ENCODE measurements at regions not wholly inside any gene's neighbourhood (a gene's known extent, or its start where the extent isn't known, plus 50 kb on each side); places are given as distances from the start of the nearest gene placed in this dataset.
A peak's percentile ranks its signal among the peaks of the same experiment; 100 is the strongest.
"Not testable (repeated sequence)": the region's sequence is repeated elsewhere in the genome, so short reads cannot be mapped to it uniquely, and the experiment has no call there.

DNA sequence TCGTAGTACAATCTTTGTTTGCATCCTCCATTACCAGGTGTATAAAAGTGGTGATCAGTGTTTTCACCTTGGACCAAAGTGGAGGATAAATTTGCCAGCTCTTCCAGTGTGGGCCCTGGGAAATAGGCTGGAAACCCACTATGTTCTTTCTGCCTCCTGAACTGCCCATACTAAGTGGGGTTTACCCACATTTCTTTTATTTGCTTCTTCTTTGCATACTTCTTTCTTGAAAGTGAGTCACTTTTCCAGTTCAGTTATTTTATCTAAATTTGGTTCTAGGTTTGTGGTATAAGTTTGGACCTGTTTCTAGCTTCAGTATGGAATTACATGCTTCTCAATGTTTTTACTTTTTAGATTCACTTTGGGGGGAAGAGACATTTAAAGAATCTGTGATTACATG is 126.2 kb upstream of the ACBD5 start:
- no peak overlapping the region for H3K4me3 ChIP-seq (ENCODE audit: low read depth, low read length)
- no peak for DNase-seq (ENCODE audit: low read depth)
- TF ChIP-seq, protein P1, sequence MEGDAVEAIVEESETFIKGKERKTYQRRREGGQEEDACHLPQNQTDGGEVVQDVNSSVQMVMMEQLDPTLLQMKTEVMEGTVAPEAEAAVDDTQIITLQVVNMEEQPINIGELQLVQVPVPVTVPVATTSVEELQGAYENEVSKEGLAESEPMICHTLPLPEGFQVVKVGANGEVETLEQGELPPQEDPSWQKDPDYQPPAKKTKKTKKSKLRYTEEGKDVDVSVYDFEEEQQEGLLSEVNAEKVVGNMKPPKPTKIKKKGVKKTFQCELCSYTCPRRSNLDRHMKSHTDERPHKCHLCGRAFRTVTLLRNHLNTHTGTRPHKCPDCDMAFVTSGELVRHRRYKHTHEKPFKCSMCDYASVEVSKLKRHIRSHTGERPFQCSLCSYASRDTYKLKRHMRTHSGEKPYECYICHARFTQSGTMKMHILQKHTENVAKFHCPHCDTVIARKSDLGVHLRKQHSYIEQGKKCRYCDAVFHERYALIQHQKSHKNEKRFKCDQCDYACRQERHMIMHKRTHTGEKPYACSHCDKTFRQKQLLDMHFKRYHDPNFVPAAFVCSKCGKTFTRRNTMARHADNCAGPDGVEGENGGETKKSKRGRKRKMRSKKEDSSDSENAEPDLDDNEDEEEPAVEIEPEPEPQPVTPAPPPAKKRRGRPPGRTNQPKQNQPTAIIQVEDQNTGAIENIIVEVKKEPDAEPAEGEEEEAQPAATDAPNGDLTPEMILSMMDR (conservative IDR thresholded peaks at IDR 0.05; ENCODE audit: low read depth, low read length) = no peak

DNA sequence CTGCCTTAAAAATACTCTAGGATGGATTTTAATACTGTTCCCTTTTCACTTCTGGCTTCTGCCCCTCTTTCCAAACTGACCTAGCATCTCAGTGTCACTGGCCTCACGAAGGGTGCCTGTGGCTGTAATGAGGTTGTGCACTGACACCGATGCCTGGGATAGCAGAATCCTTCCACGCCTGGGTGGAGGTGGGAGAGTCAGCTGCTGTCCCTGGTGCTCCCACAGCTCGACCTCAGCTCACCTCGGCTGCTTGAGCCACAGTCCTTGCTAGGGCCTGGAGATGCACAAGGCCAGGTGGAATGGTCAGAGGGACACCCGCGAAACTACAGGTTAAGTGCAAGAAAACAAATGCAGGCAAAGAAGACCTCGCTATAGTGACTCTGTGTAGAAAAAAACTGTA is 123.4 kb upstream of the ACBD5 start:
- no peak overlapping the region for H3K4me3 ChIP-seq (ENCODE audit: low read depth, low read length)
- TF ChIP-seq, protein P1 (conservative IDR thresholded peaks at IDR 0.05; ENCODE audit: low read depth, low read length) = no peak
- DNase-seq (ENCODE audit: low read depth) = no peak

DNA sequence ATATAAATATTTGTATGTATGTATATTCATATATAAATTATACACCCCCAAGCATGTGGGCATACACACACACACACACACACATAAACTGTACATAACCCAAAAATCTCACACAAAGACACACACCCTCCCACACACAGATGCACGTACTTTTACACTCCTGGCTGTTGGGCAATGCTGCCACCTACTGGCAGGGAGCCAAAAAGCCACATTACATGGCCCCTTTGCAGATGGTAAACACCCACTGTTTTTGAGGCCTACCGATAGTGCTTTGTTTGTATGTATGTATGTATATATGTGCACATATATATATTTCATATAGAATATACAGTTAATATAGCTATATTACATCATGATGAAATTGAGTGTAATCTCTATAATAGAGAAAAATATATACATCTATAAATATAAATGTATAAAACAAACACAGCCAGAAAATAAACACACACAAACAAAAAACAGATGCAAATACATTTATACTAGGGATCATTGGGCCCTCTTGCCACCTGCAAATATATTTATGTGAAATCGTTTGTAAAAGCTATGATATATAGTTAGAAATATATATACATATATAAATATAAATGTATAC is 120.1 kb upstream of the ACBD5 start:
- TF ChIP-seq, protein P1 (conservative IDR thresholded peaks at IDR 0.05; ENCODE audit: low read depth, low read length) = peak; percentile 96
- no peak overlapping the region for H3K4me3 ChIP-seq (ENCODE audit: low read depth, low read length)
- peak; percentile 84 for DNase-seq (ENCODE audit: low read depth)

DNA sequence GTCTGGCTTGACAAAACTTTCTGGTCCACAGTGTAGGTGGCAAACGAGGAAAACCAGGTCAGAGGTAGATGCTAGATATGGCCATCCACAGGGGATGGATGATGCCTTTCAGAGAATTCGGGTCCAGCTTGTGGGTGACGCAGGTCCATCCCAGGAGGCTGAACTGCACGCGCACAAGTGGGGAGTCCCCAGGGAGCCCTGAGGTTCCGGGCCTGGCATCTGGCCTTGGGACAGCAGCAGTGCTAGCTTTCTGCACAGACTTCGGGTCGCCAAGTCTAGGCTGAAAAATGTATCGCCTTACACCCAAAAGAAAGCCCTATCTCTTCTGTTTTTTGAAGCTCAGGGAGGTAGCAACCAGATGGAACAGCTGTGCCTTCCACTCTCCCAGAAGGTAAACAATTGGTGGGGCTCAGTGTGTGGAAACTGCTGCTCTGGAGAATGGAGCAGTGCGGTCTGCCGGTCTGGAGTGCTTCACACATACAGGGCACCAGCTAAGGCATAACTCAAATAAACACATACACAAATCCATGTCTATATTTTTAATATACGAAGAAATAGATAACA is 119.3 kb upstream of the ACBD5 start:
- no peak for DNase-seq (ENCODE audit: low read depth)
- TF ChIP-seq, protein P1 (conservative IDR thresholded peaks at IDR 0.05; ENCODE audit: low read depth, low read length) = no peak
- H3K4me3 ChIP-seq (ENCODE audit: low read depth, low read length) = no peak overlapping the region

DNA sequence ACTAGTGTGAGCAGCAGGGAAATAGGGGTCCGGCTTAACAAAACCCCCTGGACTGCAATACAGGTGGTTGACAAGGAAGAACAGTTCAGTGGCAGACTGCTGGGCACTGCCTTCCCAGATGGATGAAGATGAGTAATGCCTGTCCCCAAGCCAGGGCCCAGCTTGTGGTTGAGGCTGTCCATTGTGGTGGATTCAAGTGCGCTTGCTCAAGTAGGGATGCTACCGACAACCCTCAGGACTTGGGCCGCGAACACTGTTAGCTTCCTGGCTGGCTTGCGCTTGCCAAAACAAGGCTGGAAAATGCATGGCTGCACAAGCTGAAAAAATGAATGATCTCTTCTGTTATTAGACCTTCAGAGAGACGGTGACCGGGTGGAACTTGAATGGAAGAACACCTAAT is 116.1 kb upstream of the ACBD5 start:
- TF ChIP-seq, protein P1 (conservative IDR thresholded peaks at IDR 0.05; ENCODE audit: low read depth, low read length) = no peak
- no peak overlapping the region for H3K4me3 ChIP-seq (ENCODE audit: low read depth, low read length)

DNA sequence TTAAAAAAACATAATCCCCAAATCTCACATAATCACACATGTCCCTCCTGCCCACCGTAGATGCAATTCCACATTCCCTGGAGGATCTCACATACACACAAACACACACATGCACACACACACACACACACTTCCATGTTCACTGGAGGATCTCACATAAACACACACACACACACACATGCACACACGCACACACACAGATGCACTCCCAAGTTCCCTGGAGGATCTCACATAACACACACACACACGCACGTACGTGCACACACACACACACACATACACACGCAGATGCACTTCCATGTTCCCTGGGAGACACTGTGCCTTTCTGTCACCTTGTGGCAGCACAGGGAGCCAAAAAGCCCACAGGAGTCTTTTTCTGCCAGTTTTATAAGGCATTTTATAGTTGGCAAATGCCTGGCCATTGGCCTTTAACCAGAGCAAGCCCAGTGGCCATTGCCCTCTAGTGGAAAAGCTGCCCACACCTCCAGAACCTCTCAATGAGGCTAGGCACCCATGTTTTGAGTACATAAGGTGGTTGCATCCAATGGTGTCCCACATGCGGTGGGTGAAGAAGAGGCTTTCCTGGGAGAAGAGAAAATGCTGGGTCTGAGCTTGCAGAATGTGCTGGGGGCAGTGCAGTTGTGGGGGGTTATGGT is 115.4 kb upstream of the ACBD5 start:
- TF ChIP-seq, protein P1 (conservative IDR thresholded peaks at IDR 0.05; ENCODE audit: low read depth, low read length) = no peak
- no peak overlapping the region for H3K4me3 ChIP-seq (ENCODE audit: low read depth, low read length)
- no peak for DNase-seq (ENCODE audit: low read depth)

More for the DNA sequence above, 116.1 kb upstream of the ACBD5 start:
- no peak for DNase-seq (ENCODE audit: low read depth)

DNA sequence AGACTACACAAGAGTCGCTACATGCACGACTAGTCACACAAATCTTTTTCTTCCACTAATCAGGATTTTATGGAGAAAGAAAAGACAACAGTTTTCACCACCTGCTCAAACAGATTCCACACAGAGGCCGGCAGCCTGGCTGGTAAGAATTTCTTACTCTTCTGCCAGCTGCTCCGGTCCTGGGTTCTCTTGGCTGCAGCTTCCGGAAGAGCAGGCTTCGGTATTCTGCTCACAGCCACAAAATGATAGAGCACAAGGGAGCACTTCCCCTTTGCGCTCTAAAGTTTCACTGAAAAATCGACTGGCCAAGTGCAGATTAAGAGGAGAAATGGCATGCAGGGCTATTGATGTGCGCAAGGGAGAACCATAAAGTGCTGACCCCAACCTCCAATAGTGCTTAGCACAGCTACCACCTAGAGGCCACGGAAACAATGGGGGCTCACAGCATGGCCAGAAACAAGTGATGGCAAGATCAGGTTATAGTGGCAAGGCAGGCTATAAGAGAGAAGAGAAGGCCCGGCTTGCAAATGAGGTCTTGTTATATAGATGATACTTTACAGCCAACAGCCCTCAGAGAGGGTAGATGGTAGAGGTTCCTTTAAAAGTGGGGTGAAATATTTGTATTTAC is 114.2 kb upstream of the ACBD5 start:
- not testable (repeated sequence) for H3K4me3 ChIP-seq (ENCODE audit: low read depth, low read length); DNase-seq (ENCODE audit: low read depth)

DNA sequence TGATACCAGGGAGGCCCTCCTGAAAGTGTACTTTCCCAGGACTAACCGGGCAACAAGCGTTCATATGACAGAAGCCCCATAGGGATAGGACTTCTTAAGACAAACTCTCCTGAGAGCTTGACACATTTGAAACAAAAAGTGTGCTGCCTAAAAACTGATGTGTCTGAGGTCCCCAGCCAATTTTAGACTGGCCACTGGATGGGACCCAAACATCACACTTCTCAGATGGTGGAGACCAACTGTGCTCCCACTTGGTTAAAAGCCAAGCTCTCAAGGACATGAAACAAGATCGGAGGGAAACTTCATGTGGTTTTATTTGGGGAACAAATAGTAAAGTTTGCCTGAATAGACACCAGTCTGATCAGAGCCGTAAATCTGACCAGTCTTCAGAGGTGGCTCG is 113.5 kb upstream of the ACBD5 start:
- not testable (repeated sequence) for H3K4me3 ChIP-seq (ENCODE audit: low read depth, low read length); DNase-seq (ENCODE audit: low read depth)

Measured in choroid plexus epithelial cell (primary cell).